A549 (cell line): ENCODE measurements at regions not wholly inside any gene's neighbourhood (a gene's known extent, or its start where the extent isn't known, plus 50 kb on each side); places are given as distances from the start of the nearest gene placed in this dataset.

Experiments used
- CHD2 ChIP-seq: fragments of 150-350 bp; IDR thresholded peaks from 2 replicates; pipeline ENCODE4 v1.6.1; 2014; ENCODE audit warnings: low read length; ENCODE audit not compliant: partially characterized antibody
- CTCF ChIP-seq: fragments of >200 bp; sonication (Bioruptor Twin); formaldehyde crosslinking; IDR thresholded peaks from 3 replicates; pipeline ENCODE4 v1.5.1; 2016
- EP300 ChIP-seq, 2 experiments: fragments of >200 bp; sonication (Bioruptor Twin); formaldehyde crosslinking; IDR thresholded peaks; 2 replicates in 1 of 2; 3 replicates in 1 of 2; pipeline ENCODE4 v1.6.1; 2016 to 2017
- HMGXB4 ChIP-seq: fragments of 250-450 bp; sonication (Bioruptor Pico); IDR thresholded peaks from 2 replicates; pipeline ENCODE4 v1.5.0; 2021; ENCODE audit warnings: mild to moderate bottlenecking, moderate library complexity, borderline replicate concordance
- JUNB ChIP-seq: fragments of >200 bp; sonication (Bioruptor Twin); formaldehyde crosslinking; IDR thresholded peaks from 2 replicates; pipeline ENCODE4 v1.6.1; 2016
- NFE2L2 ChIP-seq: fragments of 150-350 bp; conservative IDR thresholded peaks from 2 replicates; pipeline ENCODE4 v1.6.1; 2014; ENCODE audit warnings: low read length
- NPAS2 ChIP-seq: fragments of 250-450 bp; sonication (Bioruptor Pico); IDR thresholded peaks from 2 replicates; pipeline ENCODE4 v1.8.0; 2022; ENCODE audit warnings: mild to moderate bottlenecking, moderate library complexity, borderline replicate concordance
- POLR2A ChIP-seq: IDR thresholded peaks from 2 replicates; pipeline ENCODE4 v1.6.1; 2012; ENCODE audit warnings: mild to moderate bottlenecking, low read length
- SMC3 ChIP-seq: fragments of >200 bp; sonication (Bioruptor Twin); formaldehyde crosslinking; IDR thresholded peaks from 3 replicates; pipeline ENCODE4 v1.6.1; 2018; ENCODE audit warnings: inconsistent platforms
- ZFP36 ChIP-seq: fragments of 450-650 bp; IDR thresholded peaks from 2 replicates; pipeline ENCODE4 v1.6.1; 2014; ENCODE audit warnings: borderline replicate concordance; ENCODE audit not compliant: partially characterized antibody
- TF ChIP-seq, protein P1 (sequence below): fragments of 150-350 bp; IDR thresholded peaks from 2 replicates; pipeline ENCODE4 v1.6.1; 2014; ENCODE audit warnings: low read depth, mild to moderate bottlenecking, low read length

- no peak for TF ChIP-seq CTCF
- TF ChIP-seq CHD2: no peak
- no peak for TF ChIP-seq NFE2L2
- TF ChIP-seq, protein P1, sequence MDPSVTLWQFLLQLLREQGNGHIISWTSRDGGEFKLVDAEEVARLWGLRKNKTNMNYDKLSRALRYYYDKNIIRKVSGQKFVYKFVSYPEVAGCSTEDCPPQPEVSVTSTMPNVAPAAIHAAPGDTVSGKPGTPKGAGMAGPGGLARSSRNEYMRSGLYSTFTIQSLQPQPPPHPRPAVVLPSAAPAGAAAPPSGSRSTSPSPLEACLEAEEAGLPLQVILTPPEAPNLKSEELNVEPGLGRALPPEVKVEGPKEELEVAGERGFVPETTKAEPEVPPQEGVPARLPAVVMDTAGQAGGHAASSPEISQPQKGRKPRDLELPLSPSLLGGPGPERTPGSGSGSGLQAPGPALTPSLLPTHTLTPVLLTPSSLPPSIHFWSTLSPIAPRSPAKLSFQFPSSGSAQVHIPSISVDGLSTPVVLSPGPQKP: no peak
- no peak for TF ChIP-seq POLR2A
- TF ChIP-seq SMC3: no peak
- TF ChIP-seq NPAS2 (CRISPR knock-in tag): no peak
- TF ChIP-seq EP300 (IDR thresholded peaks at IDR 0.05): no peak
- TF ChIP-seq HMGXB4: no peak
- no peak for TF ChIP-seq JUNB
- no peak for TF ChIP-seq ZFP36
These were observed 113.8 kb upstream of the PUM3 start for GRCh38 chr9:2957656-2958200.
